ENCODE measurements at regions not wholly inside any gene's neighbourhood (a gene's known extent, or its start where the extent isn't known, plus 50 kb on each side); places are given as distances from the start of the nearest gene placed in this dataset.

GRCh38 chr21:30014886-30015285, 75.1 kb upstream of the GRIK1 start:
- TF ChIP-seq CTCF (IDR thresholded peaks at IDR 0.05; ENCODE audit: low read depth, low read length): no peak
- no peak for TF ChIP-seq EZH2phosphoT487 (IDR thresholded peaks at IDR 0.05; ENCODE audit: low read depth)

Data from OCI-LY3 (cell line).